K562 (cell line): ENCODE measurements at regions not wholly inside any gene's neighbourhood (a gene's known extent, or its start where the extent isn't known, plus 50 kb on each side); places are given as distances from the start of the nearest gene placed in this dataset.

ENCODE experiments used
- ATAC-seq: fragments of 200-7000 bp; cut with Tn5 transposase; 3 replicates; pipeline ENCODE4 v1.9.1; 2020; ENCODE audit warnings: moderate library complexity
- BruUV-seq: library from RNA; stranded (reverse); fragments of 400-500 nt; replicated peaks from 2 replicates; lab custom pipeline; 2021; lab: Mats Ljungman, UMichigan
- CTCF ChIA-PET: fragments of 300-600 bp; formaldehyde crosslinking; extraction: SDS; loops from one replicate; lab custom pipeline; 2021; ENCODE audit warnings: low intra/inter-chr PET ratio; lab: Yijun Ruan, JAX
- POLR2A ChIA-PET: fragments of 300-600, 350-650 bp; sonication (Branson Sonifier 250); formaldehyde crosslinking; extraction: SDS; loops from one replicate; lab custom pipeline; 2021; ENCODE audit warnings: antibody characterized with exemption, inconsistent platforms; lab: Yijun Ruan, JAX
- DNase-seq, 4 experiments: peaks; one replicate each; pipeline versions ENCODE4 v3.0.0 to v3.0.0-alpha.2; 2011 to 2018; ENCODE audit warnings: low spot score in 3 of 4, mixed read lengths in 3 of 4; ENCODE audit errors: extremely low read depth in 1 of 4
- FAIRE-seq: peaks from 2 replicates; lab custom pipeline; 2011; peaks lifted over from hg19 to GRCh38; lab: Jason Lieb, UNC
- H2AFZ ChIP-seq: 2 replicates; pipeline ENCODE4 v1.6.0; 2011; ENCODE audit warnings: low read depth, low read length, control low read depth, inconsistent platforms
- H3K27ac ChIP-seq: fragments of 200-600 bp; 3 replicates; pipeline ENCODE4 v1.8.0; 2011; ENCODE audit warnings: low read depth, mild to moderate bottlenecking, control low read depth, inconsistent platforms, low read length, moderate library complexity, mixed read lengths; ENCODE audit errors: extremely low read depth
- H3K27me3 ChIP-seq, 2 experiments: fragments of 300-600 bp in 1 of 2; 2 replicates in 1 of 2; 3 replicates in 1 of 2; pipeline versions ENCODE4 v1.6.0 to v1.8.0; 2011; ENCODE audit warnings: inconsistent platforms in 2 of 2, low read length in 2 of 2, mild to moderate bottlenecking in 1 of 2, mixed read lengths in 1 of 2, moderate library complexity in 1 of 2; ENCODE audit not compliant: control insufficient read depth in 2 of 2, insufficient read depth in 2 of 2
- H3K36me3 ChIP-seq: fragments of 300-600 bp; 3 replicates; pipeline ENCODE4 v1.8.0; 2011; ENCODE audit warnings: mild to moderate bottlenecking, low read length, inconsistent platforms; ENCODE audit not compliant: control insufficient read depth, insufficient read depth
- H3K4me1 ChIP-seq, 2 experiments: fragments of 200-600 bp in 1 of 2; replicated peaks in 1 of 2; 2 replicates in 1 of 2; 3 replicates in 1 of 2; pipeline versions ENCODE4 v1.5.1 to v1.8.0; 2011; ENCODE audit warnings: inconsistent platforms in 2 of 2, low read length in 2 of 2, mild to moderate bottlenecking in 1 of 2, mixed read lengths in 1 of 2, moderate library complexity in 1 of 2; ENCODE audit not compliant: control insufficient read depth in 2 of 2, insufficient read depth in 2 of 2
- H3K4me2 ChIP-seq: 2 replicates; pipeline ENCODE4 v1.6.1; 2011; ENCODE audit warnings: low read length, control low read depth, inconsistent platforms, mixed read lengths; ENCODE audit not compliant: insufficient read depth
- H3K4me3 ChIP-seq: fragments of 200-600 bp; sonication (generic), shearing (Covaris generic); 2 replicates; pipeline ENCODE4 v1.5.1; 2016; ENCODE audit warnings: control low read depth, inconsistent platforms
- H3K79me2 ChIP-seq: fragments of 200-600 bp; 3 replicates; pipeline ENCODE4 v1.8.0; 2011; ENCODE audit warnings: low read length, inconsistent platforms; ENCODE audit not compliant: control insufficient read depth, insufficient read depth
- H3K9ac ChIP-seq, 2 experiments: 2 replicates each; pipeline versions ENCODE4 v1.6.0 to v1.6.1; 2011; ENCODE audit warnings: low read depth in 2 of 2, low read length in 2 of 2, control low read depth in 1 of 2, inconsistent platforms in 1 of 2, mild to moderate bottlenecking in 1 of 2, mixed read lengths in 1 of 2; ENCODE audit not compliant: insufficient read depth in 1 of 2
- H3K9me1 ChIP-seq: one replicate; pipeline ENCODE4 v1.6.0; 2011; ENCODE audit warnings: inconsistent platforms, mild to moderate bottlenecking, low read length, moderate library complexity; ENCODE audit not compliant: control insufficient read depth, insufficient read depth
- H3K9me3 ChIP-seq: replicated peaks from 2 replicates; pipeline ENCODE4 v1.5.1; 2011; ENCODE audit warnings: low read depth, low read length, inconsistent platforms; ENCODE audit not compliant: control insufficient read depth, insufficient read depth
- H4K20me1 ChIP-seq: replicated peaks from 2 replicates; pipeline ENCODE4 v1.6.1; 2011; ENCODE audit warnings: low read length, inconsistent platforms, mixed read lengths; ENCODE audit not compliant: control insufficient read depth, insufficient read depth
- NRF1 ChIP-seq, 2 experiments: fragments of 450-650 bp; IDR thresholded peaks in 1 of 2; conservative IDR thresholded peaks in 1 of 2; 2 replicates each; pipeline ENCODE4 v1.6.1; 2014; ENCODE audit warnings: mild to moderate bottlenecking in 2 of 2
- ZNF316 ChIP-seq: fragments of 450-650 bp; IDR thresholded peaks from 2 replicates; pipeline ENCODE4 v1.6.1; 2016
- ZNF583 ChIP-seq: fragments of 250-450 bp; sonication (Bioruptor Pico); IDR thresholded peaks from 2 replicates; pipeline ENCODE4 v1.4.0; 2020
- WGBS: fragments of 100-300 bp; shearing (Covaris generic); methylation state at CpG from one replicate; pipeline ENCODE4 v1.1.6; 2016; ENCODE audit warnings: low coverage, mixed read lengths; ENCODE audit not compliant: insufficient coverage; ENCODE audit errors: missing lambda C conversion rate; 5-methylcytosine and 5-hydroxymethylcytosine counted together
- in situ Hi-C: fragments of 300-500 bp; cut with MboI; formaldehyde crosslinking; loops from 4 replicates; pipeline ENCODE4 v1.15.0; 2018; ENCODE audit warnings: inconsistent platforms, mixed read lengths
- intact Hi-C: fragments of 100-400 bp; cut with micrococcal nuclease; formaldehyde crosslinking; loops from 2 replicates; pipeline ENCODE4 v1.14.2; 2022
- TF ChIP-seq, protein P1 (sequence below): fragments of 450-650 bp; IDR thresholded peaks from 2 replicates; pipeline ENCODE4 v1.6.1; 2016; ENCODE audit warnings: antibody characterized with exemption
- TF ChIP-seq, protein P2 (sequence below), 3 experiments: IDR thresholded peaks in 2 of 3; conservative IDR thresholded peaks in 1 of 3; 2 replicates each; pipeline ENCODE4 v1.5.1; 2011 to 2012; ENCODE audit warnings: low read length in 3 of 3, mild to moderate bottlenecking in 3 of 3, control low read depth in 2 of 3, improper control_type of control experiment in 1 of 3, inconsistent platforms in 1 of 3, low read depth in 1 of 3, mixed read lengths in 1 of 3, moderate library complexity in 1 of 3; ENCODE audit not compliant: insufficient read depth in 2 of 3

GRCh38 chr9:115207003-115207836 lies 89.3 kb upstream of the TNC start:
- Histone ChIP-seq H3K9ac (no peak overlapping the region), H3K9me1 (no peaks in the 10 kb centered on the region), H3K4me3 (no peak overlapping the region), H3K79me2 (no peaks in the 10 kb centered on the region), H3K4me1 (no peaks in the 10 kb centered on the region), H3K36me3 (no peaks in the 10 kb centered on the region), H2AFZ (no peak overlapping the region), H4K20me1 (no peaks in the 10 kb centered on the region), H3K27ac (no peak overlapping the region), H3K4me2 (no peak overlapping the region), H3K9me3 (no peaks in the 10 kb centered on the region), H3K27me3 (no peaks in the 10 kb centered on the region)
- no peak for ATAC-seq
- no peak for FAIRE-seq
- in situ Hi-C loops (no loop called here), intact Hi-C loops (no loop called here)
- CTCF ChIA-PET, result no interaction called here
- 0% methylated on average over 3 of the region's 3 CpGs for WGBS
- POLR2A ChIA-PET, result no interaction called here
- no peak for TF ChIP-seq NRF1 (conservative IDR thresholded peaks at IDR 0.05 in 1 of 2, IDR thresholded peaks at IDR 0.05 in 1 of 2)
- no peak for TF ChIP-seq ZNF316
- TF ChIP-seq, protein P1, sequence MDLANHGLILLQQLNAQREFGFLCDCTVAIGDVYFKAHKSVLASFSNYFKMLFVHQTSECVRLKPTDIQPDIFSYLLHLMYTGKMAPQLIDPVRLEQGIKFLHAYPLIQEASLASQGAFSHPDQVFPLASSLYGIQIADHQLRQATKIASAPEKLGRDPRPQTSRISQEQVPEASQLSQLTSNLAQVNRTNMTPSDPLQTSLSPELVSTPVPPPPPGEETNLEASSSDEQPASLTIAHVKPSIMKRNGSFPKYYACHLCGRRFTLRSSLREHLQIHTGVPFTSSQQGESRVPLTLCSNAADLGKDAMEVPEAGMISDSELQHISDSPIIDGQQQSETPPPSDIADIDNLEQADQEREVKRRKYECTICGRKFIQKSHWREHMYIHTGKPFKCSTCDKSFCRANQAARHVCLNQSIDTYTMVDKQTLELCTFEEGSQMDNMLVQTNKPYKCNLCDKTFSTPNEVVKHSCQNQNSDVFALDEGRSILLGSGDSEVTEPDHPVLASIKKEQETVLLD, result no peak
- no peak for TF ChIP-seq ZNF583 (CRISPR knock-in tag)
- TF ChIP-seq, protein P2, sequence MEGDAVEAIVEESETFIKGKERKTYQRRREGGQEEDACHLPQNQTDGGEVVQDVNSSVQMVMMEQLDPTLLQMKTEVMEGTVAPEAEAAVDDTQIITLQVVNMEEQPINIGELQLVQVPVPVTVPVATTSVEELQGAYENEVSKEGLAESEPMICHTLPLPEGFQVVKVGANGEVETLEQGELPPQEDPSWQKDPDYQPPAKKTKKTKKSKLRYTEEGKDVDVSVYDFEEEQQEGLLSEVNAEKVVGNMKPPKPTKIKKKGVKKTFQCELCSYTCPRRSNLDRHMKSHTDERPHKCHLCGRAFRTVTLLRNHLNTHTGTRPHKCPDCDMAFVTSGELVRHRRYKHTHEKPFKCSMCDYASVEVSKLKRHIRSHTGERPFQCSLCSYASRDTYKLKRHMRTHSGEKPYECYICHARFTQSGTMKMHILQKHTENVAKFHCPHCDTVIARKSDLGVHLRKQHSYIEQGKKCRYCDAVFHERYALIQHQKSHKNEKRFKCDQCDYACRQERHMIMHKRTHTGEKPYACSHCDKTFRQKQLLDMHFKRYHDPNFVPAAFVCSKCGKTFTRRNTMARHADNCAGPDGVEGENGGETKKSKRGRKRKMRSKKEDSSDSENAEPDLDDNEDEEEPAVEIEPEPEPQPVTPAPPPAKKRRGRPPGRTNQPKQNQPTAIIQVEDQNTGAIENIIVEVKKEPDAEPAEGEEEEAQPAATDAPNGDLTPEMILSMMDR (IDR thresholded peaks at IDR 0.05 in 2 of 3, conservative IDR thresholded peaks at IDR 0.05 in 1 of 3; ENCODE audit: insufficient read depth in 2 of 3, low read depth in 1 of 3, low read length in 3 of 3), result no peak
- no peak for DNase-seq
- BruUV-seq, result no TSS peak
